GM23248 (cell line): ENCODE measurements at regions not wholly inside any gene's neighbourhood (a gene's known extent, or its start where the extent isn't known, plus 50 kb on each side); places are given as distances from the start of the nearest gene placed in this dataset.

Source experiments
- DNase-seq: peaks from one replicate; pipeline ENCODE4 v3.0.0-alpha.2; 2015
- H2AFZ ChIP-seq: fragments of 200-600 bp; sonication (generic); 2 replicates; pipeline ENCODE4 v1.6.1; 2016; ENCODE audit warnings: antibody characterized with exemption
- H3F3A ChIP-seq: fragments of 200-600 bp; sonication (generic); 2 replicates; pipeline ENCODE4 v1.6.1; 2016; ENCODE audit warnings: mild to moderate bottlenecking, antibody characterized with exemption, mixed run types; ENCODE audit not compliant: insufficient read depth
- H3K27ac ChIP-seq: fragments of 200-600 bp; sonication (generic); 2 replicates; pipeline ENCODE4 v1.5.1; 2016; ENCODE audit warnings: mild to moderate bottlenecking
- H3K27me3 ChIP-seq: fragments of 200-600 bp; sonication (generic); replicated peaks from 2 replicates; pipeline ENCODE4 v1.6.1; 2016; ENCODE audit warnings: mild to moderate bottlenecking; ENCODE audit not compliant: insufficient read depth
- H3K36me3 ChIP-seq: fragments of 200-600 bp; sonication (generic); 2 replicates; pipeline ENCODE4 v1.6.1; 2016; ENCODE audit warnings: low read depth, mild to moderate bottlenecking
- H3K4me1 ChIP-seq: fragments of 200-600 bp; sonication (generic); 2 replicates; pipeline ENCODE4 v1.6.1; 2016; ENCODE audit warnings: mild to moderate bottlenecking; ENCODE audit not compliant: insufficient read depth
- H3K4me2 ChIP-seq: fragments of 200-600 bp; sonication (generic); one replicate; pipeline ENCODE4 v1.6.1; 2016; ENCODE audit warnings: mild to moderate bottlenecking; ENCODE audit not compliant: unreplicated experiment
- H3K4me3 ChIP-seq: fragments of 200-600 bp; sonication (generic); 2 replicates; pipeline ENCODE4 v1.5.1; 2016; ENCODE audit warnings: mild to moderate bottlenecking
- H3K79me2 ChIP-seq: fragments of 200-600 bp; sonication (generic); 2 replicates; pipeline ENCODE4 v1.6.1; 2016; ENCODE audit warnings: mild to moderate bottlenecking; ENCODE audit not compliant: insufficient read depth
- H3K9ac ChIP-seq: fragments of 200-600 bp; sonication (generic); 2 replicates; pipeline ENCODE4 v1.6.1; 2016; ENCODE audit warnings: mild to moderate bottlenecking
- H3K9me2 ChIP-seq: fragments of 200-600 bp; sonication (generic); 2 replicates; pipeline ENCODE4 v1.6.1; 2016; ENCODE audit warnings: mixed run types, mild to moderate bottlenecking, moderate library complexity; ENCODE audit not compliant: insufficient read depth
- H3K9me3 ChIP-seq: fragments of 200-600 bp; sonication (generic); one replicate; pipeline ENCODE4 v1.6.1; 2017; ENCODE audit warnings: low read depth
- H4K20me1 ChIP-seq: fragments of 200-600 bp; sonication (generic); 2 replicates; pipeline ENCODE4 v1.6.0; 2016; ENCODE audit not compliant: insufficient read depth
- EZH2 ChIP-seq: fragments of 200-600 bp; sonication (generic); IDR thresholded peaks from 2 replicates; pipeline ENCODE4 v1.6.1; 2018; ENCODE audit warnings: antibody characterized with exemption, mild to moderate bottlenecking; ENCODE audit not compliant: insufficient read depth, poor library complexity, severe bottlenecking
- EZH2phosphoT487 ChIP-seq: fragments of 200-600 bp; sonication (generic); IDR thresholded peaks from 2 replicates; pipeline ENCODE4 v1.6.1; 2018; ENCODE audit warnings: antibody characterized with exemption, moderate library complexity, mild to moderate bottlenecking, low read depth; ENCODE audit not compliant: insufficient read depth
- WGBS, 2 experiments: methylation state at CpG; one replicate each; pipeline ENCODE4 v1.1.6; 2015 to 2017; ENCODE audit warnings: low lambda C conversion rate in 2 of 2, low coverage in 1 of 2; ENCODE audit errors: missing lambda C conversion rate in 2 of 2; 5-methylcytosine and 5-hydroxymethylcytosine counted together
- in situ Hi-C: fragments of 300-500 bp; cut with MboI; formaldehyde crosslinking; loops from 2 replicates; pipeline ENCODE4 v1.15.0; 2020

- H3K27me3 ChIP-seq, result peaks cover 13% of the 10 kb centered on the region; the same call in 1 of the 2 replicates
- no peaks in the 10 kb centered on the region for H3K79me2 ChIP-seq
- in situ Hi-C loops, result loop anchor here (10.0 to 25.0 kb wide), 3 partner anchors 149 to 701 kb away; no protein-coding TSS in a partner anchor
- no peak overlapping the region for H3K4me2 ChIP-seq
- no peaks in the 10 kb centered on the region for H3F3A ChIP-seq
- no peaks in the 10 kb centered on the region for H4K20me1 ChIP-seq
- H2AFZ ChIP-seq, result no peak overlapping the region
- no peak overlapping the region for H3K4me3 ChIP-seq
- DNase-seq, result no peak
- 86 to 95% methylated on average over 1 of the region's 1 CpG for WGBS, 2 experiments
- no peak for TF ChIP-seq EZH2
- no peak for TF ChIP-seq EZH2phosphoT487
- H3K9me3 ChIP-seq, result no peaks in the 10 kb centered on the region
- no peak overlapping the region for H3K9ac ChIP-seq
- no peaks in the 10 kb centered on the region for H3K9me2 ChIP-seq
- H3K4me1 ChIP-seq, result no peaks in the 10 kb centered on the region
- no peak overlapping the region for H3K27ac ChIP-seq
- no peaks in the 10 kb centered on the region for H3K36me3 ChIP-seq
Observed at GRCh38 chr2:64336171-64336570, 117.8 kb upstream of the LGALSL start.

GRCh38 chr2:64337314-64337713 lies 116.6 kb upstream of the LGALSL start:
- H3K4me3 ChIP-seq, result no peak overlapping the region
- no peaks in the 10 kb centered on the region for H3K36me3 ChIP-seq
- TF ChIP-seq EZH2phosphoT487 (no peak), EZH2 (no peak)
- H3K4me1 ChIP-seq, result no peaks in the 10 kb centered on the region
- peaks cover 13% of the 10 kb centered on the region for H3K27me3 ChIP-seq
- 73 to 75% methylated on average over 3 of the region's 3 CpGs for WGBS, 2 experiments
- no peaks in the 10 kb centered on the region for H3K79me2 ChIP-seq
- H3F3A ChIP-seq, result no peaks in the 10 kb centered on the region
- H3K9me2 ChIP-seq, result no peaks in the 10 kb centered on the region
- no peaks in the 10 kb centered on the region for H3K9me3 ChIP-seq
- no peak overlapping the region for H3K27ac ChIP-seq
- DNase-seq, result no peak
- in situ Hi-C loops, result loop anchor here (10.0 to 25.0 kb wide), 3 partner anchors 147 to 700 kb away; no protein-coding TSS in a partner anchor
- no peak overlapping the region for H3K9ac ChIP-seq
- no peak overlapping the region for H2AFZ ChIP-seq
- H3K4me2 ChIP-seq, result no peak overlapping the region
- no peaks in the 10 kb centered on the region for H4K20me1 ChIP-seq

- TF ChIP-seq EZH2phosphoT487 (no peak), EZH2 (no peak)
- in situ Hi-C loops, result loop anchor here (10.0 to 25.0 kb wide), 3 partner anchors 147 to 699 kb away; no protein-coding TSS in a partner anchor
Observed at GRCh38 chr2:64338108-64338507, 115.9 kb upstream of the LGALSL start.

GRCh38 chr2:64338910-64339500 lies 115.0 kb upstream of the LGALSL start:
- Histone ChIP-seq H3K9me2 (no peaks in the 10 kb centered on the region), H3F3A (no peaks in the 10 kb centered on the region), H3K27me3 (peaks cover 16% of the 10 kb centered on the region), H3K4me1 (no peaks in the 10 kb centered on the region), H3K9ac (no peak overlapping the region), H2AFZ (no peak overlapping the region), H3K4me2 (no peak overlapping the region), H4K20me1 (no peaks in the 10 kb centered on the region), H3K36me3 (no peaks in the 10 kb centered on the region), H3K9me3 (no peaks in the 10 kb centered on the region), H3K27ac (no peak overlapping the region), H3K79me2 (no peaks in the 10 kb centered on the region), H3K4me3 (no peak overlapping the region)
- TF ChIP-seq EZH2 (no peak), EZH2phosphoT487 (no peak)
- DNase-seq, result no peak
- in situ Hi-C loops, result loop anchor here (10.0 to 25.0 kb wide), 3 partner anchors 146 to 698 kb away; no protein-coding TSS in a partner anchor
- 68 to 73% methylated on average over 5 of the region's 5 CpGs for WGBS, 2 experiments

More at GRCh38 chr2:64338108-64338507, 115.9 kb upstream of the LGALSL start:
- Histone ChIP-seq H2AFZ (no peak overlapping the region), H3K4me2 (no peak overlapping the region), H3K4me1 (no peaks in the 10 kb centered on the region), H3K4me3 (no peak overlapping the region), H3K9me2 (no peaks in the 10 kb centered on the region), H3K9ac (no peak overlapping the region), H3K79me2 (no peaks in the 10 kb centered on the region), H3K27me3 (peaks cover 16% of the 10 kb centered on the region), H4K20me1 (no peaks in the 10 kb centered on the region), H3K27ac (no peak overlapping the region), H3F3A (no peaks in the 10 kb centered on the region), H3K36me3 (no peaks in the 10 kb centered on the region), H3K9me3 (no peaks in the 10 kb centered on the region)
- WGBS, 2 experiments, result 83 to 85% methylated on average over 4 of the region's 4 CpGs
- no peak for DNase-seq
